ENCODE measurements at regions not wholly inside any gene's neighbourhood (a gene's known extent, or its start where the extent isn't known, plus 50 kb on each side); places are given as distances from the start of the nearest gene placed in this dataset.

GRCh38 chr10:44264244-44264643, 120.7 kb downstream of the CXCL12 start:
- Histone ChIP-seq H3K4me3 (ENCODE audit: low read length, poor library complexity, severe bottlenecking) (no peak overlapping the region), H3K36me3 (ENCODE audit: insufficient read depth, low read length) (no peaks in the 10 kb centered on the region), H3K79me2 (ENCODE audit: insufficient read depth, low read length) (no peaks in the 10 kb centered on the region), H4K20me1 (ENCODE audit: insufficient read depth, low read length, poor library complexity, severe bottlenecking) (no peaks in the 10 kb centered on the region), H3K4me2 (ENCODE audit: low read depth, low read length, poor library complexity, severe bottlenecking) (no peak overlapping the region), H2AFZ (ENCODE audit: low read length) (no peak overlapping the region), H3K9ac (ENCODE audit: low read depth, low read length, poor library complexity, severe bottlenecking) (no peak overlapping the region), H3K9me3 (ENCODE audit: insufficient read depth, low read depth, low read length) (no peaks in the 10 kb centered on the region; the same call in 1 of the 2 replicates), H3K4me1 (ENCODE audit: insufficient read depth, low read length, poor library complexity, severe bottlenecking) (no peaks in the 10 kb centered on the region), H3K27me3 (ENCODE audit: insufficient read depth, low read length, poor library complexity, severe bottlenecking) (no peaks in the 10 kb centered on the region), H3K9me2 (replicated peaks; ENCODE audit: low read depth, low read length) (no peaks in the 10 kb centered on the region), H3F3A (ENCODE audit: low read depth) (no peaks in the 10 kb centered on the region)
- TF ChIP-seq, protein P1, sequence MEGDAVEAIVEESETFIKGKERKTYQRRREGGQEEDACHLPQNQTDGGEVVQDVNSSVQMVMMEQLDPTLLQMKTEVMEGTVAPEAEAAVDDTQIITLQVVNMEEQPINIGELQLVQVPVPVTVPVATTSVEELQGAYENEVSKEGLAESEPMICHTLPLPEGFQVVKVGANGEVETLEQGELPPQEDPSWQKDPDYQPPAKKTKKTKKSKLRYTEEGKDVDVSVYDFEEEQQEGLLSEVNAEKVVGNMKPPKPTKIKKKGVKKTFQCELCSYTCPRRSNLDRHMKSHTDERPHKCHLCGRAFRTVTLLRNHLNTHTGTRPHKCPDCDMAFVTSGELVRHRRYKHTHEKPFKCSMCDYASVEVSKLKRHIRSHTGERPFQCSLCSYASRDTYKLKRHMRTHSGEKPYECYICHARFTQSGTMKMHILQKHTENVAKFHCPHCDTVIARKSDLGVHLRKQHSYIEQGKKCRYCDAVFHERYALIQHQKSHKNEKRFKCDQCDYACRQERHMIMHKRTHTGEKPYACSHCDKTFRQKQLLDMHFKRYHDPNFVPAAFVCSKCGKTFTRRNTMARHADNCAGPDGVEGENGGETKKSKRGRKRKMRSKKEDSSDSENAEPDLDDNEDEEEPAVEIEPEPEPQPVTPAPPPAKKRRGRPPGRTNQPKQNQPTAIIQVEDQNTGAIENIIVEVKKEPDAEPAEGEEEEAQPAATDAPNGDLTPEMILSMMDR (conservative IDR thresholded peaks at IDR 0.05; ENCODE audit: low read length), result no peak
- TF ChIP-seq EZH2phosphoT487 (IDR thresholded peaks at IDR 0.05; ENCODE audit: borderline replicate concordance), result no peak

DNA sequence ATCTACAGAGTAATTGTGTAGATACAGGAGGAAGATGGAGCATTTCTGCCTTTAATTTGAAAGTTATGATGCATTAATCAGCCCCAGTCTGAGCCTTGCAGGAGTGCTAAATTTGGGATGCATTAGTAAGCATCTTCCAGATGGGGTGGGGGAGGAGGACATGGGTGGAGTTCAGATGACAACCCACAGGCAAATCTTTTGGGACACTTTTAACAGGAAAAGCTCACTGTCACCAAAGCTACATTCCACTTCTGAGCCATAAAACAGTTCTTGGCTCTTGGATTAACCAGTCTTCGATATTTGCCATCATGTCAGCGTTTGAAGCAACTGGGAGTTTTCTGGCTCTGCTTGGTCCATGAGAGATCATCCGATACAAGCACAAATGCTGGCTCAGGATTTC, 121.1 kb downstream of the CXCL12 start:
- H3K4me2 ChIP-seq (ENCODE audit: low read depth, low read length, poor library complexity, severe bottlenecking), result no peak overlapping the region
- no peaks in the 10 kb centered on the region for H3K27me3 ChIP-seq (ENCODE audit: insufficient read depth, low read length, poor library complexity, severe bottlenecking)
- no peaks in the 10 kb centered on the region for H4K20me1 ChIP-seq (ENCODE audit: insufficient read depth, low read length, poor library complexity, severe bottlenecking)
- H3K4me3 ChIP-seq (ENCODE audit: low read length, poor library complexity, severe bottlenecking), result no peak overlapping the region
- H3K9me2 ChIP-seq (replicated peaks; ENCODE audit: low read depth, low read length), result no peaks in the 10 kb centered on the region
- no peaks in the 10 kb centered on the region for H3F3A ChIP-seq (ENCODE audit: low read depth)
- TF ChIP-seq, protein P1 (conservative IDR thresholded peaks at IDR 0.05; ENCODE audit: low read length), result no peak
- TF ChIP-seq EZH2phosphoT487 (IDR thresholded peaks at IDR 0.05; ENCODE audit: borderline replicate concordance), result no peak
- H3K4me1 ChIP-seq (ENCODE audit: insufficient read depth, low read length, poor library complexity, severe bottlenecking), result no peaks in the 10 kb centered on the region
- no peak overlapping the region for H2AFZ ChIP-seq (ENCODE audit: low read length)
- H3K79me2 ChIP-seq (ENCODE audit: insufficient read depth, low read length), result no peaks in the 10 kb centered on the region
- H3K9me3 ChIP-seq (ENCODE audit: insufficient read depth, low read depth, low read length), result no peaks in the 10 kb centered on the region; the same call in 1 of the 2 replicates
- no peaks in the 10 kb centered on the region for H3K36me3 ChIP-seq (ENCODE audit: insufficient read depth, low read length)
- H3K9ac ChIP-seq (ENCODE audit: low read depth, low read length, poor library complexity, severe bottlenecking), result no peak overlapping the region

DNA sequence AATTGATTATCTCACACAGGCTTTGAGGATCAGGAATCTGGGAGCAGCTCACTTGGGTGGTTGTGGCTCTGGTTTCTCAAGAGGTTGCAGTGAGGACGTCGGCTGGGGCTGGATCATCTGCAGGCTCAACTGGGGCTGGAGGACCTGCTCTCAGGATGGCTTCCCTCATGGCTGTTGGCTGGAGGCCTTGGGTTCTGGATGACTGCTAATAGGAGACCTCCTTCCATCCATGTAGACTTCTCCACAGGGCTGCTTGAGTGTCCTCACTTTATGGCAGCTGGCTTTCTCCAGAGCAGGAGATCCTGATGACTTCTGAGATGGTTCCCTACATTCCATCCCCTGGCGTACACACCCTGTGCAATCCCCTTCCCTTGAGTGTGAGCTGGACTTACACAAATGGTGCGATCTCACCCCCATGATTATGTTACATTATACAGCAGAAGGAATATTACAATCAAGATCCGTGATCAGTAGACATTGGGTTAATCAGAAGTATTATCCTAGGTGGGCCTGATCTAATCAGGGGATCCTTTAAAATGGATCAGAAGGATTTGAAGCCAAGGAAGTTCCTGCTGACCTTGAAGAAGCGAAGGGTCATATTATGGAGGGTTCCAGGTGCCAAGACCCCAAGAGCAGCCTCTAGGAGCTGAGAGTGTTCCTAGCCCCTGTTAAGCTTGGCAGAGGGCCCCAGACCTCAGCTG, 122.2 kb downstream of the CXCL12 start:
- Histone ChIP-seq H3K4me1 (ENCODE audit: insufficient read depth, low read length, poor library complexity, severe bottlenecking) (no peaks in the 10 kb centered on the region), H3F3A (ENCODE audit: low read depth) (no peaks in the 10 kb centered on the region), H3K4me3 (ENCODE audit: low read length, poor library complexity, severe bottlenecking) (no peak overlapping the region), H3K36me3 (ENCODE audit: insufficient read depth, low read length) (no peaks in the 10 kb centered on the region), H4K20me1 (ENCODE audit: insufficient read depth, low read length, poor library complexity, severe bottlenecking) (no peaks in the 10 kb centered on the region), H3K9me3 (ENCODE audit: insufficient read depth, low read depth, low read length) (no peaks in the 10 kb centered on the region; the same call in 1 of the 2 replicates), H3K9ac (ENCODE audit: low read depth, low read length, poor library complexity, severe bottlenecking) (no peak overlapping the region), H3K9me2 (replicated peaks; ENCODE audit: low read depth, low read length) (no peaks in the 10 kb centered on the region), H3K4me2 (ENCODE audit: low read depth, low read length, poor library complexity, severe bottlenecking) (no peak overlapping the region), H3K27me3 (ENCODE audit: insufficient read depth, low read length, poor library complexity, severe bottlenecking) (no peaks in the 10 kb centered on the region), H3K79me2 (ENCODE audit: insufficient read depth, low read length) (no peaks in the 10 kb centered on the region), H2AFZ (ENCODE audit: low read length) (no peak overlapping the region)
- TF ChIP-seq EZH2phosphoT487 (IDR thresholded peaks at IDR 0.05; ENCODE audit: borderline replicate concordance), result no peak
- TF ChIP-seq, protein P1 (conservative IDR thresholded peaks at IDR 0.05; ENCODE audit: low read length), result no peak
